HK-2 (cell line): ENCODE measurements at regions not wholly inside any gene's neighbourhood (a gene's known extent, or its start where the extent isn't known, plus 50 kb on each side); places are given as distances from the start of the nearest gene placed in this dataset.
"Not testable (repeated sequence)": the region's sequence is repeated elsewhere in the genome, so short reads cannot be mapped to it uniquely, and the experiment has no call there.

Experiments used
- DNase-seq: peaks from one replicate; pipeline ENCODE4 v3.0.0-alpha.2; 2018; ENCODE audit not compliant: unreplicated experiment

DNA sequence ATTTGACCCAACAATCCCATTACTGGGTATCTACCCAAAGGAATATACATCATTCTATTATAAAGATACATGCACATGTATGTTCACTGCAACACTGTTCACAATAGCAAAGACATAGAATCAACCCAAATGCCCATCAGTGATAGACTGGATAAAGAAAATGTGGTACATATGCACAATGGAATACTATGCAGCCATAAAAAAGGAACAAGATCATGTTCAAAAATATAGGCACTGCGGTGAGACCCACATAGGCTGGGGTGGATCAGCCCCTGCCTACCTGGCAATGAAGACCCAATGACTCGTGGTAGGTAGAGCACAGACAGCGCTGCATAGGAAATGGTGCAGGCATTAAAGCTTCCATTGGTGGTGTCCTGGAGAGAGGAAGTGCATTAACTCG lies 88.6 kb upstream of the NFIL3 start:
- not testable (repeated sequence) for DNase-seq

GRCh38 chr9:91503673-91504081 lies 80.0 kb upstream of the NFIL3 start:
- DNase-seq = no peak

DNA sequence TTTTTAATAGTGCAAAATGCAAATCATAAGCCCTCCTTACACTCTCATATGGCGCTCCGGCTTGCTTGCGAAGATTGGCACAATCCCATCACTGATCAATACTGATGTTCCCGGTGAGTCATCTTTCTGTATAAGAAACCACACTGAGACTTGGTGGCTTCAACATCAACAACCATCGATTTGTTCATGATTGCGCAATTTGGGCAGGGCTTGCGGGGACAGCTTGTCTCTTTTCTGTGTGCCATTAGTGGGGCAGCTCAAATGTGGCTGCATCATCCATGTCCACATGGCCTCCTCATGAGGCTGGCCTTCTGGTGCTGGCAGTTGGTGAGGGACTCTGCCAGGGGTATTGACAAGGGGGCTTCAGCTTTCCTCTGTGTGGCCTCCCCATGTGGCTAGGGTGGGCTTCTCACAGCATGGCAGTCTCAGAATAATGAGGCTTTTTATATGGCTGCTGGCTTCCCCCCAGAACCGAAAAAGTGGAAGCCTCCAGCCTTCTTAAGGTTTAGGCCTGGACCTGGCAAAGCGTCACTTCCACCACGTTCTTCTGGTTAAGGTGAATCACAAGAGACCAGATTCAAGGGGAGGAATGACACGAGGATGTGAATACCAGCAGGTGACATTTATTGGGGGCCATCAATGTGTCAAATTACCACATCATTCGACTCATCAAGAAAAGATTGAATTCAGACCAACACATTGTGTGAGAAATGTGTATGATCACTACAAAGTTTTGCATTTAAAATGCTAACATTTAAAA lies 79.5 kb upstream of the NFIL3 start:
- DNase-seq = no peak

DNA sequence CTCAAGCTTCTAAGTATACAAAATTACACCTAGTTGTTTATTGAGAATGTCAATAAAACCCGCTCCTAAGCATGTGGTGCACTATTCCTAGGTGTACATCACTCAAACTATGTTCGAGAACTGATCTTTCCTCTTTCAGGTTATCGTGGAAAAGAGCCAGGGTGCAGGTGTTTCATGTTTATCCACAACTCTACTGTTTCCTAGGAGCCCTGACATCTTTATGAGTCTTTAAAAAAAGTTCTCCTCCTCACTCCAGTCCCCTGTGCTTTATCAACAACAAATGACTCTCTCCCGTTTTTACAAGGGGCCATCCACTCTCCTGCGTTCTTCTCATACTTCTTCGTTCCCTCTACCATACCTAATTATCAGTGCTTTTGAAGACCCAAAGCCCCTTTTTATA lies 78.8 kb upstream of the NFIL3 start:
- no peak for DNase-seq

DNA sequence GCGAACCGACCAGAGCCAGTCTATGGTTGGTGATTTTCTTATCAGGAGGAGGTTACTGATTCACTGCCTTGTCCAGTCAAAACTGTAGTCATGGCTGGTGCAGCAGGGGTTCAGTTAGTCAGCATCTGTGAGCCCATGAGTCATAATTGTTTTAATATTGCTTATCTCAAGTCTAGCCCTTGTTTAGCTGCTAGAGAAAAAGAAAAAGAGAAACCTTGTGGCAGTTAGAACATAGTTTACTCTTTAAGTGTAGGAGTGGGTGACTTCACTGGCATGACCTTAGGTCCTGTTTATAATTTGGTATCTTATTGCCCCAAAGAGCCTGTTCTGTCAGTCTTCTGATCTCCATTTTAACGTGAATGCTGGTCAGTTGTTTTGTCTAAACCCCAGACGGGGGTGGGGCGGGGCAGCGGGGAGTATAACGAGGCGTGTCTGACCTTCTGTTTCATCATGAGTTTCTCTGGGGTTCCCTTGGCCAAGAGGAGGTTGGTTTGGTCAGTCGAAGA lies 76.9 kb upstream of the NFIL3 start:
- DNase-seq = peak; percentile 10

DNA sequence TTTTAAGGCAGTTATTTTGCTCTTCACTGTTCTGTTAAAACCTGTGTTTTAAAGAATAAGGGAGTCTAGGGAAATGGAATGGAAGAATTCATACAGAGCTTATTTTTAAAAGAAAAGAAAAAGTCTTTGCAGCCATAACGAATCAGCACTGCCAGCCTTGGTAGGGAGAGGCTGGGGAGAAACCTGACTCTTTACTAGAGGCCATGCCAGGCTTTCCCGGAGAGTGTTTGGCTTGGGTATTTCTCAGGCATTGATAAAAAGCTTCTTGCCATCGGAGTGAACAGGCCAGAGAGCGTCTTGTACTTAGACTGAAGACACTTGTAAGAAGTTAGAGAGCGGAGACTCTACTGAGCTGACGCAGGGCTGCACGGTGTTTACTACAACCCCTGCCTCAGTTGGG lies 72.7 kb upstream of the NFIL3 start:
- no peak for DNase-seq

- DNase-seq = no peak
Measured at GRCh38 chr9:91495450-91495849, 71.8 kb upstream of the NFIL3 start.

GRCh38 chr9:91494751-91495150 lies 71.1 kb upstream of the NFIL3 start:
- DNase-seq = no peak

DNA sequence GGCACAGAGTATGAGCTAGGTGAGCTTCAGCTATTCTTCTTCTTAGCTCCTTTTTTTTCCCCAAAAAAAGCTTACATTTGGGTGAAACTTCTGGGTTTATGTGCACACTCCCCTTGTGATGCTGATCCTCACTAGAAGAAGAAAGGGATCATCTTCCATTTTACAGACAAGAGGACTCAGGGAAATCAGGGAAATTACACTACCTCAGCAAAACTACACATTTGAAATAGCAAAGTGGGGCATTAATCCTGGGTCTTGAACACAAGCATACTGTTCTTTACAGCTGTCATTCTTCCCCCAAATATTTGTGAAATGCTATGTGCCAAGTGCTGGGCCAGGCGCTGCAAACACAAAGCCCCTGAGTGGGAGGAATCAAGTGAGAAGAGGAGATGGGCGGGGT lies 68.6 kb upstream of the NFIL3 start:
- DNase-seq = no peak

GRCh38 chr9:91491624-91492023 lies 68.0 kb upstream of the NFIL3 start:
- no peak for DNase-seq

DNA sequence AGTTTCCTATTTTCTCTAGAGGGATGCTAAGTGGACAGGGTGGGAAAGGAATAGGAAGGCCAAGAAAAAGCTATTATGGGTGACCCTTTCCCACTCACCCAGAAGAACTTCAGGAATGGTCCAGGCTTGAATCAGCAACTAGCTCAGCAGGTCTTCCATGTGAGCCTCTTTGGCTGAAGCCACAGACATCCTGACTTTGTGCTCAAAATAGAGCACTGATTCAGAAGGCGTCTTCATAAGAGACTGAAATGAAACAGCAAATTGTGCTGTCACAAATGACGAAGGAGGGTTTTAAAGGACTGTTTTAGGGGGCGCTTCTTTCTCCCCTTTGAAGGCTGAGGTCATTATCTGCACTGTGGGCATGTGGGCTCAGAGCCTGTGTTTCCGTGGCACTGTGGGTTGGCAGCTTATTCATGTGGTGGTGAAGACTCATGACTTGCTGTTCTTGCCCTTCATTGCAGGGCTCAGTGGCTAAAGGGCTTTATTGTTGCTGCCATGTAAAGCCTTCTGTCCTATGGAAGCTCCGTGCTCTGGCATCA lies 65.8 kb upstream of the NFIL3 start:
- no peak for DNase-seq

GRCh38 chr9:91488341-91488740 lies 64.7 kb upstream of the NFIL3 start:
- DNase-seq = no peak

- peak; percentile 6 for DNase-seq
Measured at GRCh38 chr9:91486699-91487497, 63.3 kb upstream of the NFIL3 start.

- no peak for DNase-seq
Measured at GRCh38 chr9:91485006-91485405, 61.4 kb upstream of the NFIL3 start.

GRCh38 chr9:91483835-91484234 lies 60.2 kb upstream of the NFIL3 start:
- DNase-seq = no peak

- DNase-seq = no peak
Measured at GRCh38 chr9:91483189-91483691, 59.6 kb upstream of the NFIL3 start.

GRCh38 chr9:91481972-91482371 lies 58.3 kb upstream of the NFIL3 start:
- DNase-seq = no peak

- DNase-seq = peak; percentile 9
Measured at GRCh38 chr9:91477106-91477505, 53.5 kb upstream of the NFIL3 start.

DNA sequence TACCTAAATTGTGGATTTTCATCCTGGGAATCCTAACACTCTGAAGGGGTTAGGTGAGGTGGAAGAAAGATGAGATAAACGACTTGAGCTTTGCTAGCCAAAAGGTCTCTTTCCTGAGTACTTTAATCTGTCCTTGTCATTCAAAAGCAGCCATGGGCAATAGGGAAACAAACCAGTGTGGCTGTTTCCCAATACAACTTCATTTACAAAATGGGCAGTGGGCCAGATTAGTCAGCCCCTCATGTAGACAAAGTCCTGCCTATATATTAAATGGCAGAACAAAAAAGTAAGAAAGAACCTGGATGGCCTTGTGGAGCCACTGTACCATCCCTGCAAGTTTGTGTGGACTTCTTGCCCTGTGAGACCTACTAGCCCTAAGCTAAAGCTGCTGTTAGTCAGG lies 51.0 kb upstream of the NFIL3 start:
- DNase-seq = no peak
